ENCODE measurements at regions not wholly inside any gene's neighbourhood (a gene's known extent, or its start where the extent isn't known, plus 50 kb on each side); places are given as distances from the start of the nearest gene placed in this dataset.

DNA sequence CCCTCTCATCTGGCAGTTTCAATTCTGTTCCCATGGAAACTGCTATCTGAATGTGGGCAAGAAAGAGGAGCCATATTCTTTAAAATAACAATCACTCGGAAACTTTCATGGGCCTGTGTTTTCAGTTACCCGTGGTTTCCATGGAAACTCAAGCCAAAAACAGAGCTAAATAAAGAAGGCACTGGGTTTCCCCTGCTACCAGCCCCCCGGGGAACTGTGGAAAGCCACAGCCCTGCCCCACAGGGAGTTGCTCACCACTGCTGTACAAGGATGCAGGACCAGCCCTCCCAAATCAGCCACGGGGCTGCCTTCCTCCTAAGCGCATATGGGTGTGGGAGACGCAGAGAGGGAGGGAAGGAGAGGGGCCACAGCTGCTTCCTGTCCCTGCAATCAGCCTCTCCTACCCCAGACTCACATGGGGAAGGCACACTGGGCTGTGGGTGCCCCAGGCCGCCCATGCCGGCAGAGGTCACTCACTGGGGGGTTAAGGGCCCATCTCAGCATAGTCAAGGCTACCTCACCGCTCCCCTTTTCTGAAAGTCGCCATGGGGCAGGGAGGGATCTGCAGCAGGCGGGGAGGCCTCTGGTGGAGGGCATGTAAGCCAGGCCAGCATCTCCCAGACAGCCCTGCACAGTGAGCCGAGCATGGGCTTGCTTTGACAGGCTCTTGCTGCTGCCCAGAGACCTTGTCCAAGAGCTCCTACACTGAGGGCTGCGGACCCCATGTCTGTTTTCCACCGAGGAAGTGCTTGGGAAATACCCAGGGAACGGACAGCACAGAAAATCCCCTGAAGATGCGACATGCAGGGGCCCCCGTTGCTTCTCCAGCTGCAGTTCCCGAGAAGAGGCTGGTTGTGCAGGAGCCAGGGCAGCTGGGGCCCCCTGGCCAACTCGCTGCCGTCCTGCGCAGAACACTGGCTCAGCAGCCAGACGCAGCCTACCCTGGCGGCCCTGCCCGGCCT lies 157.3 kb upstream of the PPP2R2D start:
- Histone ChIP-seq H2AFZ (ENCODE audit: low read length) (no peak overlapping the region), H3K4me2 (ENCODE audit: low read depth, low read length) (no peak overlapping the region), H3K9ac (ENCODE audit: insufficient read depth, low read depth, low read length) (no peak overlapping the region), H3K79me2 (ENCODE audit: insufficient read depth, low read length) (no peaks in the 10 kb centered on the region), H3K27ac (ENCODE audit: extremely low read length, insufficient read depth, low read length) (no peak overlapping the region), H3K4me3 (replicated peaks in 1 of 3; ENCODE audit: insufficient read depth in 1 of 3, low read depth in 2 of 3, low read length in 3 of 3) (no peak overlapping the region), H3K9me3 (ENCODE audit: low read length) (no peaks in the 10 kb centered on the region), H4K20me1 (ENCODE audit: insufficient read depth, low read length) (no peaks in the 10 kb centered on the region), H3K27me3 (ENCODE audit: control insufficient read depth in 1 of 2, insufficient read depth in 2 of 2, low read length in 2 of 2) (peaks cover 2 to 10% of the 10 kb centered on the region in 2 experiments; a peak in 1 of 5 replicates), H3K36me3 (replicated peaks in 1 of 2; ENCODE audit: control insufficient read depth in 1 of 2, insufficient read depth in 2 of 2, low read length in 2 of 2) (no peaks in the 10 kb centered on the region), H3K4me1 (ENCODE audit: insufficient read depth, low read length) (peaks cover 5% of the 10 kb centered on the region)
- ChIA-PET POLR2A (no interaction called here), CTCF (ENCODE audit: low intra/inter-chr PET ratio, low total read pairs) (no interaction called here)
- intact Hi-C loops (cut with micrococcal nuclease; ENCODE audit: unreplicated experiment) (no loop called here), in situ Hi-C loops (cut with HindIII; ENCODE audit: extremely low pct_ligation_motif_present, low pct_unique_long_range_greater_than_20kb) (no loop called here)
- no peak; the same call in 2 of the 3 replicates for ATAC-seq
- no peak for DNase-seq (ENCODE audit: low spot score)
- no TSS peak for BruUV-seq (replicated peaks)
- FAIRE-seq = no peak
- TF ChIP-seq ZNF619 (CRISPR knock-in tag; IDR thresholded peaks at IDR 0.05) (no peak), ZNF780A (CRISPR knock-in tag; IDR thresholded peaks at IDR 0.05) (no peak), ZNF260 (CRISPR knock-in tag; IDR thresholded peaks at IDR 0.05; ENCODE audit: borderline replicate concordance, low read depth) (no peak), HNF1A (IDR thresholded peaks at IDR 0.05; ENCODE audit: low read depth) (no peak), HNF1A (CRISPR knock-in tag; IDR thresholded peaks at IDR 0.05; ENCODE audit: borderline replicate concordance) (no peak)
- TF ChIP-seq, protein P1, sequence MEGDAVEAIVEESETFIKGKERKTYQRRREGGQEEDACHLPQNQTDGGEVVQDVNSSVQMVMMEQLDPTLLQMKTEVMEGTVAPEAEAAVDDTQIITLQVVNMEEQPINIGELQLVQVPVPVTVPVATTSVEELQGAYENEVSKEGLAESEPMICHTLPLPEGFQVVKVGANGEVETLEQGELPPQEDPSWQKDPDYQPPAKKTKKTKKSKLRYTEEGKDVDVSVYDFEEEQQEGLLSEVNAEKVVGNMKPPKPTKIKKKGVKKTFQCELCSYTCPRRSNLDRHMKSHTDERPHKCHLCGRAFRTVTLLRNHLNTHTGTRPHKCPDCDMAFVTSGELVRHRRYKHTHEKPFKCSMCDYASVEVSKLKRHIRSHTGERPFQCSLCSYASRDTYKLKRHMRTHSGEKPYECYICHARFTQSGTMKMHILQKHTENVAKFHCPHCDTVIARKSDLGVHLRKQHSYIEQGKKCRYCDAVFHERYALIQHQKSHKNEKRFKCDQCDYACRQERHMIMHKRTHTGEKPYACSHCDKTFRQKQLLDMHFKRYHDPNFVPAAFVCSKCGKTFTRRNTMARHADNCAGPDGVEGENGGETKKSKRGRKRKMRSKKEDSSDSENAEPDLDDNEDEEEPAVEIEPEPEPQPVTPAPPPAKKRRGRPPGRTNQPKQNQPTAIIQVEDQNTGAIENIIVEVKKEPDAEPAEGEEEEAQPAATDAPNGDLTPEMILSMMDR (CRISPR knock-in tag; IDR thresholded peaks at IDR 0.05) = no peak
- WGBS (ENCODE audit: low lambda C conversion rate) = 35% methylated on average over 15 of the region's 24 CpGs
